H1 (cell line): ENCODE measurements at regions not wholly inside any gene's neighbourhood (a gene's known extent, or its start where the extent isn't known, plus 50 kb on each side); places are given as distances from the start of the nearest gene placed in this dataset.

Experiments
- CTCF ChIA-PET: fragments of 300-600 bp; sonication (Branson Sonifier 250); formaldehyde crosslinking; loops from one replicate; lab custom pipeline; 2021; ENCODE audit not compliant: partially characterized antibody; lab: Charles Lee
- POLR2A ChIA-PET: fragments of 300-600 bp; sonication (Branson Sonifier 250); formaldehyde crosslinking; loops from one replicate; lab custom pipeline; 2021; ENCODE audit warnings: inconsistent platforms; ENCODE audit not compliant: partially characterized antibody; lab: Charles Lee
- DNase-seq, 2 experiments: peaks; one replicate each; pipeline versions ENCODE4 v3.0.0 to v3.0.0-alpha.2; 2010 to 2022; ENCODE audit warnings: low spot score in 2 of 2, low read depth in 1 of 2, mixed read lengths in 1 of 2
- FAIRE-seq: peaks from 2 replicates; lab custom pipeline; 2011; peaks lifted over from hg19 to GRCh38; lab: Jason Lieb, UNC
- H2AFZ ChIP-seq: 2 replicates; pipeline ENCODE4 v1.8.1; 2012; ENCODE audit warnings: low read length, inconsistent platforms
- H2AK5ac ChIP-seq: 2 replicates; pipeline ENCODE4 v1.6.1; 2013; ENCODE audit warnings: low read depth, low read length
- H2BK120ac ChIP-seq: replicated peaks from 2 replicates; pipeline ENCODE3; 2013; ENCODE audit warnings: low read depth, low read length, inconsistent platforms
- H2BK12ac ChIP-seq: 2 replicates; pipeline ENCODE4 v1.6.1; 2013; ENCODE audit warnings: low read depth, low read length
- H2BK15ac ChIP-seq: 2 replicates; pipeline ENCODE4 v1.6.1; 2013; ENCODE audit warnings: low read length
- H2BK20ac ChIP-seq: 2 replicates; pipeline ENCODE4 v1.6.1; 2013; ENCODE audit warnings: low read length
- H2BK5ac ChIP-seq: 2 replicates; pipeline ENCODE4 v1.6.1; 2013; ENCODE audit warnings: low read depth, low read length
- H3K14ac ChIP-seq: 2 replicates; pipeline ENCODE4 v1.6.1; 2013; ENCODE audit warnings: inconsistent platforms; ENCODE audit not compliant: insufficient read length
- H3K18ac ChIP-seq: 2 replicates; pipeline ENCODE4 v1.6.1; 2013; ENCODE audit warnings: low read length; ENCODE audit errors: extremely low read depth
- H3K23ac ChIP-seq: 2 replicates; pipeline ENCODE4 v1.6.1; 2013; ENCODE audit warnings: inconsistent platforms; ENCODE audit not compliant: insufficient read length
- H3K23me2 ChIP-seq: 2 replicates; pipeline ENCODE4 v1.6.1; 2013; ENCODE audit warnings: low read depth, low read length
- H3K27ac ChIP-seq: 2 replicates; pipeline ENCODE4 v1.6.1; 2011; ENCODE audit warnings: low read depth, low read length, inconsistent platforms
- H3K27me3 ChIP-seq, 4 experiments: replicated peaks in 1 of 4; 1 replicate in 1 of 4; 2 replicates in 3 of 4; pipeline versions ENCODE4 v1.6.1 to v1.8.1; 2011 to 2013; ENCODE audit warnings: low read length in 3 of 4, mild to moderate bottlenecking in 3 of 4, inconsistent platforms in 2 of 4, mixed read lengths in 2 of 4, moderate library complexity in 1 of 4; ENCODE audit not compliant: control insufficient read depth in 3 of 4, insufficient read depth in 3 of 4; ENCODE audit errors: extremely low read depth in 1 of 4
- H3K36me3 ChIP-seq, 4 experiments: 2 replicates each; pipeline versions ENCODE4 v1.6.1 to v1.8.1; 2011 to 2013; ENCODE audit warnings: mild to moderate bottlenecking in 4 of 4, low read length in 3 of 4, moderate library complexity in 2 of 4, control low read depth in 1 of 4, inconsistent platforms in 1 of 4; ENCODE audit not compliant: insufficient read depth in 4 of 4, control insufficient read depth in 2 of 4
- H3K4ac ChIP-seq: replicated peaks from 2 replicates; pipeline ENCODE3; 2013; ENCODE audit warnings: low read length, low read depth, mixed read lengths, inconsistent platforms; ENCODE audit not compliant: insufficient read length
- H3K4me1 ChIP-seq, 4 experiments: replicated peaks in 1 of 4; 1 replicate in 1 of 4; 2 replicates in 3 of 4; pipeline versions ENCODE4 v1.6.1 to v1.8.1; 2011 to 2013; ENCODE audit warnings: low read length in 3 of 4, inconsistent platforms in 2 of 4, mixed read lengths in 1 of 4; ENCODE audit not compliant: insufficient read depth in 4 of 4, control insufficient read depth in 3 of 4
- H3K4me2 ChIP-seq, 2 experiments: 2 replicates each; pipeline versions ENCODE4 v1.6.1 to v1.8.1; 2011 to 2013; ENCODE audit warnings: low read depth in 2 of 2, low read length in 2 of 2, control low read depth in 1 of 2, inconsistent platforms in 1 of 2, mild to moderate bottlenecking in 1 of 2; ENCODE audit not compliant: insufficient read depth in 1 of 2
- H3K4me3 ChIP-seq, 4 experiments: fragments of 200-600, 300-600 bp in 1 of 4; sonication (generic), shearing (Covaris generic), sonication (Bioruptor Twin) in 1 of 4; 2 replicates each; pipeline versions ENCODE4 v1.5.1 to v1.8.1; 2011 to 2016; ENCODE audit warnings: low read length in 4 of 4, low read depth in 3 of 4, control low read depth in 2 of 4, inconsistent platforms in 2 of 4, mild to moderate bottlenecking in 2 of 4, mixed read lengths in 1 of 4, moderate library complexity in 1 of 4; ENCODE audit not compliant: insufficient read depth in 2 of 4; ENCODE audit errors: extremely low read depth in 1 of 4
- H3K56ac ChIP-seq: replicated peaks from 2 replicates; pipeline ENCODE3; 2013; ENCODE audit warnings: low read depth, mild to moderate bottlenecking, mixed read lengths, low read length, inconsistent platforms; ENCODE audit not compliant: insufficient read length
- H3K79me1 ChIP-seq: 2 replicates; pipeline ENCODE4 v1.6.1; 2013; ENCODE audit warnings: low read depth, low read length, control low read depth
- H3K79me2 ChIP-seq, 2 experiments: 2 replicates each; pipeline versions ENCODE4 v1.6.1 to v1.8.1; 2012 to 2013; ENCODE audit warnings: low read length in 2 of 2, mild to moderate bottlenecking in 2 of 2, inconsistent platforms in 1 of 2; ENCODE audit not compliant: insufficient read depth in 2 of 2, control insufficient read depth in 1 of 2
- H3K9ac ChIP-seq, 4 experiments: replicated peaks in 1 of 4; 1 replicate in 1 of 4; 2 replicates in 3 of 4; pipeline versions ENCODE4 v1.6.1 to v1.8.1; 2011 to 2013; ENCODE audit warnings: low read depth in 3 of 4, low read length in 3 of 4, control low read depth in 2 of 4, mild to moderate bottlenecking in 2 of 4, moderate library complexity in 2 of 4, inconsistent platforms in 1 of 4; ENCODE audit errors: extremely low read depth in 1 of 4
- H3K9me3 ChIP-seq, 2 experiments: 2 replicates each; pipeline versions ENCODE4 v1.6.1 to v1.8.1; 2012 to 2013; ENCODE audit warnings: mild to moderate bottlenecking in 2 of 2, moderate library complexity in 2 of 2, control low read depth in 1 of 2, inconsistent platforms in 1 of 2, low read depth in 1 of 2, low read length in 1 of 2, mixed read lengths in 1 of 2; ENCODE audit not compliant: insufficient read depth in 2 of 2
- H4K20me1 ChIP-seq, 2 experiments: replicated peaks in 1 of 2; 2 replicates each; pipeline versions ENCODE3 to v1.8.1; 2011 to 2013; ENCODE audit warnings: inconsistent platforms in 2 of 2, low read length in 2 of 2, mild to moderate bottlenecking in 1 of 2; ENCODE audit not compliant: insufficient read depth in 2 of 2, control insufficient read depth in 1 of 2
- H4K5ac ChIP-seq: 2 replicates; pipeline ENCODE4 v1.6.1; 2013; ENCODE audit warnings: low read length, low read depth, mixed read lengths, inconsistent platforms; ENCODE audit not compliant: insufficient read length
- H4K8ac ChIP-seq: 2 replicates; pipeline ENCODE4 v1.8.0; 2013; ENCODE audit warnings: mild to moderate bottlenecking, moderate library complexity, low read length, inconsistent platforms; ENCODE audit not compliant: insufficient read depth; ENCODE audit errors: extremely low read depth
- H4K91ac ChIP-seq: replicated peaks from 2 replicates; pipeline ENCODE3; 2013; ENCODE audit warnings: low read length, mixed read lengths, inconsistent platforms; ENCODE audit not compliant: insufficient read length
- BRCA1 ChIP-seq: IDR thresholded peaks from 2 replicates; pipeline ENCODE4 v1.6.1; 2012; ENCODE audit warnings: low read depth, low read length, improper control_type of control experiment
- CBX8 ChIP-seq: fragments of 300-800, 300-1000 bp; sonication (generic); IDR thresholded peaks from 2 replicates; pipeline ENCODE4 v1.7.1; 2016; ENCODE audit warnings: low read depth, low read length, borderline replicate concordance
- CREB1 ChIP-seq: IDR thresholded peaks from 2 replicates; pipeline ENCODE4 v1.6.1; 2012; ENCODE audit warnings: inconsistent platforms
- EP300 ChIP-seq, 2 experiments: IDR thresholded peaks; 1 replicate in 1 of 2; 2 replicates in 1 of 2; pipeline ENCODE4 v1.6.1; 2011 to 2012; ENCODE audit warnings: low read depth in 2 of 2, low read length in 2 of 2, mild to moderate bottlenecking in 2 of 2, borderline replicate concordance in 1 of 2, inconsistent platforms in 1 of 2, moderate library complexity in 1 of 2
- EZH2 ChIP-seq: fragments of 200-600 bp; sonication (generic); IDR thresholded peaks from 2 replicates; pipeline ENCODE4 v1.7.1; 2012; ENCODE audit warnings: low read depth, mild to moderate bottlenecking, moderate library complexity, low read length, inconsistent platforms; ENCODE audit not compliant: severe bottlenecking
- FOSL1 ChIP-seq: IDR thresholded peaks from 2 replicates; pipeline ENCODE4 v1.6.1; 2011; ENCODE audit warnings: mild to moderate bottlenecking, low read depth, low read length, moderate library complexity; ENCODE audit not compliant: insufficient read depth
- HDAC2 ChIP-seq, 2 experiments: fragments of 300-600 bp in 1 of 2; sonication (generic) in 1 of 2; IDR thresholded peaks; 2 replicates each; pipeline ENCODE4 v1.6.1; 2011 to 2012; ENCODE audit warnings: low read depth in 2 of 2, low read length in 2 of 2, mild to moderate bottlenecking in 2 of 2, moderate library complexity in 2 of 2, borderline replicate concordance in 1 of 2, inconsistent platforms in 1 of 2
- JUN ChIP-seq: IDR thresholded peaks from 2 replicates; pipeline ENCODE4 v1.6.1; 2011; ENCODE audit warnings: low read depth, mild to moderate bottlenecking, improper control_type of control experiment, low read length
- KDM1A ChIP-seq: fragments of 200-600, 300-600 bp; sonication (generic); IDR thresholded peaks from 2 replicates; pipeline ENCODE4 v1.7.1; 2016; ENCODE audit warnings: mild to moderate bottlenecking, low read length, borderline replicate concordance
- MAFK ChIP-seq: IDR thresholded peaks from 2 replicates; pipeline ENCODE4 v1.6.1; 2012; ENCODE audit warnings: low read depth, mild to moderate bottlenecking, improper control_type of control experiment, low read length
- PHF8 ChIP-seq: fragments of 200-600 bp; sonication (generic); conservative IDR thresholded peaks from 2 replicates; pipeline ENCODE4 v1.7.1; 2012; ENCODE audit warnings: low read depth, mild to moderate bottlenecking, inconsistent platforms, low read length, moderate library complexity
- RBBP5 ChIP-seq: IDR thresholded peaks from 2 replicates; pipeline ENCODE4 v1.7.1; 2012; ENCODE audit warnings: low read depth, mild to moderate bottlenecking, inconsistent platforms, low read length, moderate library complexity, borderline replicate concordance
- RFX5 ChIP-seq: IDR thresholded peaks from 2 replicates; pipeline ENCODE4 v1.6.1; 2011; ENCODE audit warnings: low read depth, low read length, improper control_type of control experiment, borderline replicate concordance
- SIRT6 ChIP-seq: IDR thresholded peaks from one replicate; pipeline ENCODE4 v1.7.1; 2012; ENCODE audit warnings: low read length, inconsistent platforms
- SP4 ChIP-seq: IDR thresholded peaks from 2 replicates; pipeline ENCODE4 v1.6.1; 2012; ENCODE audit warnings: low read length, inconsistent platforms
- SUZ12 ChIP-seq: fragments of 200-600 bp; sonication (generic); IDR thresholded peaks from 2 replicates; pipeline ENCODE4 v1.6.1; 2012; ENCODE audit warnings: mild to moderate bottlenecking, inconsistent platforms, low read length, moderate library complexity, mixed read lengths
- WGBS, 2 experiments: shearing (Covaris generic) in 1 of 2; methylation state at CpG; one replicate each; pipeline versions ENCODE4 v1.1.6 to v1.1.7; 2013 to 2015; ENCODE audit warnings: low lambda C conversion rate in 2 of 2, mixed read lengths in 2 of 2, inconsistent platforms in 1 of 2, low coverage in 1 of 2, missing lambda C conversion rate in 1 of 2; ENCODE audit not compliant: insufficient replicate concordance in 2 of 2, insufficient coverage in 1 of 2, insufficient read length in 1 of 2; ENCODE audit errors: extremely low coverage in 1 of 2, missing lambda C conversion rate in 1 of 2; 5-methylcytosine and 5-hydroxymethylcytosine counted together

DNA sequence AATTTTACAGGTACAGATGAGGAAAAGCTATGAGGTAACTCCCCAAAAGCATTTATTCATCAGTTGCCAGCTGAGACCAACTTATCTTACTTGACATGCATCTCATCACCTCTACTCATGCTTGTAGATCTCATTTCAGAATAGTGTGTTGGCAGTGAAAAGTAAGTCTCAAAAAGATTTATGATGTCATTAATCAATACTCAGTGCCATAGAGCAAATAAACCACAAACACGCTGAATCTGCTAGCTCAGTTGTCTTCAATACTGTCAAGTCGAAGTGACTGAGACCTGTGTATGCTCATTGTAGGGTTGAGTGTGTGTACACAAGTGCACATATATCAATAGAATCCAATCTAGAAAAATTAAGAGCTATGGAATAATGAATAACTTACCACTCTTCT lies 413.5 kb downstream of the CNTN3 start:
- no peak overlapping the region for H3K14ac ChIP-seq
- no peak overlapping the region for H3K27ac ChIP-seq
- no peak overlapping the region for H3K4me3 ChIP-seq
- no peak overlapping the region for H2BK5ac ChIP-seq
- no peak overlapping the region for H3K9ac ChIP-seq
- H3K79me1 ChIP-seq: no peaks in the 10 kb centered on the region
- ChIA-PET POLR2A (no interaction called here), CTCF (no interaction called here)
- H2AFZ ChIP-seq: no peak overlapping the region
- no peaks in the 10 kb centered on the region for H3K4me1 ChIP-seq
- DNase-seq (no peak), FAIRE-seq (no peak)
- no peaks in the 10 kb centered on the region for H3K27me3 ChIP-seq
- no peak overlapping the region for H2AK5ac ChIP-seq
- no peak overlapping the region for H2BK120ac ChIP-seq
- no peaks in the 10 kb centered on the region for H3K23me2 ChIP-seq
- no peak overlapping the region for H4K91ac ChIP-seq
- no peaks in the 10 kb centered on the region for H3K36me3 ChIP-seq
- no peak overlapping the region for H3K23ac ChIP-seq
- no peak overlapping the region for H2BK12ac ChIP-seq
- no peak overlapping the region for H3K4ac ChIP-seq
- no peak overlapping the region for H4K5ac ChIP-seq
- H3K79me2 ChIP-seq: no peaks in the 10 kb centered on the region
- H3K4me2 ChIP-seq: no peak overlapping the region
- H4K8ac ChIP-seq: no peak overlapping the region
- no peaks in the 10 kb centered on the region for H4K20me1 ChIP-seq
- WGBS, 2 experiments: 86% methylated on average over 2 of the region's 2 CpGs; no CpG with 5 or more reads in 1 of the 2 experiments
- no peak for TF ChIP-seq EP300 (IDR thresholded peaks at IDR 0.05; ENCODE audit: borderline replicate concordance in 1 of 2, low read depth in 2 of 2, low read length in 2 of 2)
- no peak for TF ChIP-seq PHF8
- TF ChIP-seq CBX8: no peak
- no peak for TF ChIP-seq SP4
- TF ChIP-seq EZH2: no peak
- no peak for TF ChIP-seq FOSL1
- no peak for TF ChIP-seq BRCA1
- TF ChIP-seq KDM1A: no peak
- no peak for TF ChIP-seq JUN
- TF ChIP-seq CREB1: no peak
- no peak for TF ChIP-seq SUZ12
- TF ChIP-seq SIRT6: no peak
- TF ChIP-seq RBBP5: no peak
- no peak for TF ChIP-seq MAFK
- TF ChIP-seq HDAC2 (IDR thresholded peaks at IDR 0.05; ENCODE audit: borderline replicate concordance in 1 of 2, low read depth in 2 of 2, low read length in 2 of 2): no peak
- TF ChIP-seq RFX5: no peak
- peaks cover 4 to 10% of the 10 kb centered on the region in 2 experiments; a peak in 3 of 4 replicates for H3K9me3 ChIP-seq
- H2BK20ac ChIP-seq: no peak overlapping the region
- H2BK15ac ChIP-seq: no peak overlapping the region
- no peak overlapping the region for H3K56ac ChIP-seq
- H3K18ac ChIP-seq: no peak overlapping the region
